ENCODE measurements at regions not wholly inside any gene's neighbourhood (a gene's known extent, or its start where the extent isn't known, plus 50 kb on each side); places are given as distances from the start of the nearest gene placed in this dataset.

DNA sequence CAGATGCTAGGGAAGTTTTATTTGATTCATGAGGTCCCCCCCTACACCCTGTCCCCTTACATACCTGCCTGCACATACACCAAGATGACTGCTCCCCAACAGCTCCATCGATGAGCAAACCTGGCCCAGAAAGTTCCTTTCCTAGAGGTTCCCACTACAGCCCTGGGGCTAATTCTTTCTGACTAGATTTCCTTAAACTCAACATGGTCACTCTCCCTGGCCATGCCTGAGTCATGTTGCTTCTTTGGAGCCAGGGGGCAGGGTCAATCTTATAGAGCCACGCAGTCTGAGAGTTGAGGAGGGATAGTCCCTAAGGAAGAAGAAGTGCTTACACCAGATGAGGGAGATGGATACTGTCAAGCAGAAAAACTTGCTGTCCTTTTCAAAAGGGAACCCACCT is 67.7 kb upstream of the GLI2 start:
- intact Hi-C loops (cut with DNase I, micrococcal nuclease) = no loop called here
- Histone ChIP-seq H3K4me3 (ENCODE audit: low read length) (no peak overlapping the region), H3K9me3 (ENCODE audit: control insufficient read depth in 1 of 2, insufficient read depth in 1 of 2, low read length in 2 of 2) (peaks cover 16 to 17% of the 10 kb centered on the region in 2 experiments), H3K27me3 (ENCODE audit: control insufficient read depth in 1 of 2, insufficient read depth in 2 of 2, low read length in 2 of 2) (peaks cover 17 to 20% of the 10 kb centered on the region in 2 experiments), H3K27ac (ENCODE audit: low read depth in 1 of 2, low read length in 2 of 2) (no peak overlapping the region), H3K36me3 (ENCODE audit: insufficient read depth, low read length) (no peaks in the 10 kb centered on the region), H3K4me1 (ENCODE audit: insufficient read depth, low read length) (no peaks in the 10 kb centered on the region)
- TF ChIP-seq, protein P1, sequence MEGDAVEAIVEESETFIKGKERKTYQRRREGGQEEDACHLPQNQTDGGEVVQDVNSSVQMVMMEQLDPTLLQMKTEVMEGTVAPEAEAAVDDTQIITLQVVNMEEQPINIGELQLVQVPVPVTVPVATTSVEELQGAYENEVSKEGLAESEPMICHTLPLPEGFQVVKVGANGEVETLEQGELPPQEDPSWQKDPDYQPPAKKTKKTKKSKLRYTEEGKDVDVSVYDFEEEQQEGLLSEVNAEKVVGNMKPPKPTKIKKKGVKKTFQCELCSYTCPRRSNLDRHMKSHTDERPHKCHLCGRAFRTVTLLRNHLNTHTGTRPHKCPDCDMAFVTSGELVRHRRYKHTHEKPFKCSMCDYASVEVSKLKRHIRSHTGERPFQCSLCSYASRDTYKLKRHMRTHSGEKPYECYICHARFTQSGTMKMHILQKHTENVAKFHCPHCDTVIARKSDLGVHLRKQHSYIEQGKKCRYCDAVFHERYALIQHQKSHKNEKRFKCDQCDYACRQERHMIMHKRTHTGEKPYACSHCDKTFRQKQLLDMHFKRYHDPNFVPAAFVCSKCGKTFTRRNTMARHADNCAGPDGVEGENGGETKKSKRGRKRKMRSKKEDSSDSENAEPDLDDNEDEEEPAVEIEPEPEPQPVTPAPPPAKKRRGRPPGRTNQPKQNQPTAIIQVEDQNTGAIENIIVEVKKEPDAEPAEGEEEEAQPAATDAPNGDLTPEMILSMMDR (IDR thresholded peaks at IDR 0.05) = no peak
- H3K27ac Mint-ChIP-seq = no peak overlapping the region
- DNase-seq (no peak), ATAC-seq (ENCODE audit: poor library complexity) (no peak)
- CTCF ChIA-PET = no interaction called here
- no peaks in the 10 kb centered on the region for H3K4me1 Mint-ChIP-seq (ENCODE audit: low read depth)
- H3K27me3 Mint-ChIP-seq = peaks cover 34% of the 10 kb centered on the region
- no peaks in the 10 kb centered on the region for H3K36me3 Mint-ChIP-seq (ENCODE audit: low read depth)
- H3K4me3 Mint-ChIP-seq = no peak overlapping the region
- H3K9me3 Mint-ChIP-seq = peaks cover 10% of the 10 kb centered on the region
- POLR2A ChIA-PET = no interaction called here

DNA sequence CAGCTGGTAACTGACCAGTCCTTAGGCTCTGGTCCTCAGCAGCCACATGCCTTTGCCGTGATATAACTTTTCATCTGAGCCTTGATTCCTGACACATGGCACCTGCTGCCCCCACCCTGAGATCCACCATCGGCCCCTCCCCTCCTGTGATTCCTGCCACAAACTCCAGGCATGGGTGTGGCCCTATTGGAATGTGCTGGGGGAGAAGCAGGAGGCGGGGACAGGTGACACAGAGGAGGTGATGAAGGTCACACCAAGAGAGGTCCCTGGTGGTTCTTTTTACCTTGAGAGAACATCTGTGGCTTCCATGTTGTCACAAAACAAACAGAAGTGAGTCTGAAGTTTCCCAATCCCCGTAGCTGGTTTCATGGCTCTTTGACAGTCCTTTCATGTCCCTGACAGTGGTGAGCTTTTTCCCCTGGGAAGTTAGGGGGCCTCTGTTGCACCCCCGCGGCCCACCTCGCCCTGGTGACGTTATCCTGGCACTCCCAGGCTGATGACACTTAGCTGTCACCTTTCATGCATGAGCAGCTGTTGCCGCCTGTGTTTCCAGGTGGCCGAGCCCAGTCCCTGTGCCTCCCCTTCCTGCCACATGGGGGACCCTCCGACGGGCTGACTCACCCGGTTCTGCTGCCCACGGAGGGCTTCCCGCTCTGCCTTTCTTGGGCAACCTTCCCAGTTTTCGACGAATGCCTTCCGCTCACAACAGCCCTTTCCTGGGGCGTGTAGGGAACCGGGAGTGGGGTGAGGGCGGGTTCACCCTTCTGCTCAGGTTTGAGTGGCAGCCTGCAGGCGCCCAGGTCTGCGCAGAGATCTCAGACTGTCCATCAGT is 66.3 kb upstream of the GLI2 start:
- CTCF ChIA-PET = no interaction called here
- Mint-ChIP-seq H3K4me1 (ENCODE audit: low read depth) (no peaks in the 10 kb centered on the region), H3K36me3 (ENCODE audit: low read depth) (no peaks in the 10 kb centered on the region), H3K9me3 (peaks cover 10% of the 10 kb centered on the region), H3K4me3 (no peak overlapping the region), H3K27me3 (peaks cover 40% of the 10 kb centered on the region), H3K27ac (no peak overlapping the region)
- Histone ChIP-seq H3K36me3 (ENCODE audit: insufficient read depth, low read length) (no peaks in the 10 kb centered on the region), H3K4me3 (ENCODE audit: low read length) (no peak overlapping the region), H3K27me3 (ENCODE audit: control insufficient read depth in 1 of 2, insufficient read depth in 2 of 2, low read length in 2 of 2) (peaks cover 17 to 20% of the 10 kb centered on the region in 2 experiments), H3K4me1 (ENCODE audit: insufficient read depth, low read length) (no peaks in the 10 kb centered on the region), H3K9me3 (ENCODE audit: control insufficient read depth in 1 of 2, insufficient read depth in 1 of 2, low read length in 2 of 2) (peaks cover 16 to 17% of the 10 kb centered on the region in 2 experiments), H3K27ac (ENCODE audit: low read depth in 1 of 2, low read length in 2 of 2) (no peak overlapping the region)
- ATAC-seq (ENCODE audit: poor library complexity) (no peak), DNase-seq (no peak)
- intact Hi-C loops (cut with DNase I, micrococcal nuclease) = no loop called here
- TF ChIP-seq, protein P1 (IDR thresholded peaks at IDR 0.05) = no peak
- POLR2A ChIA-PET = no interaction called here

DNA sequence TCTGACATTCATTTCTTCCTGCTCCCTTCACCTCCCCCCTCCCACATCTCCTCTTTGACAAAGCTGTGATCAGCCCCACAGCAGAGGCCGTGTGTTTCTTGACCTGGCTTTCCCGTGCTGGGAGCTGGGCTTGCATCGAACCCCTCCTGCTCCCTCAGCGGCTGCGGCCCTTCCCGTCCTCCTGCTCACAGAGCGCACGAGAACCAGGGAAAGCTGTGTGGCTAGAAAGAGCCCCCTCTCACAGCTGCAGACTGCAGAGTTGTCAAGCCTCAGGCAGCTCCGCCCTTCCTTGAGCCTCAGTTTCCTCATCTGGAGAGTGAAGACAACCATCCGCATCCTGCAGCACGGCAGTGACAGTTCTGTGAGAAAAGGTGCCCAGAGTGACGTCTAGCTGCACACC is 65.7 kb upstream of the GLI2 start:
- ChIA-PET POLR2A (no interaction called here), CTCF (no interaction called here)
- Mint-ChIP-seq H3K27ac (no peak overlapping the region), H3K36me3 (ENCODE audit: low read depth) (no peaks in the 10 kb centered on the region), H3K4me3 (no peak overlapping the region), H3K27me3 (peaks cover 40% of the 10 kb centered on the region), H3K4me1 (ENCODE audit: low read depth) (no peaks in the 10 kb centered on the region), H3K9me3 (peaks cover 10% of the 10 kb centered on the region)
- Histone ChIP-seq H3K27ac (ENCODE audit: low read depth in 1 of 2, low read length in 2 of 2) (no peak overlapping the region), H3K4me3 (ENCODE audit: low read length) (no peak overlapping the region), H3K4me1 (ENCODE audit: insufficient read depth, low read length) (no peaks in the 10 kb centered on the region), H3K9me3 (ENCODE audit: control insufficient read depth in 1 of 2, insufficient read depth in 1 of 2, low read length in 2 of 2) (peaks cover 14 to 17% of the 10 kb centered on the region in 2 experiments), H3K36me3 (ENCODE audit: insufficient read depth, low read length) (no peaks in the 10 kb centered on the region), H3K27me3 (ENCODE audit: control insufficient read depth in 1 of 2, insufficient read depth in 2 of 2, low read length in 2 of 2) (peaks cover 17 to 20% of the 10 kb centered on the region in 2 experiments)
- ATAC-seq (ENCODE audit: poor library complexity) (no peak), DNase-seq (no peak)
- intact Hi-C loops (cut with DNase I, micrococcal nuclease) = no loop called here
- TF ChIP-seq, protein P1 (IDR thresholded peaks at IDR 0.05) = no peak
